Nephron progenitor cell (in vitro differentiated cells): ENCODE measurements at regions not wholly inside any gene's neighbourhood (a gene's known extent, or its start where the extent isn't known, plus 50 kb on each side); places are given as distances from the start of the nearest gene placed in this dataset.

Experiments used
- DNase-seq: peaks from one replicate; pipeline ENCODE4 v3.0.0; 2021
- H3K27ac Mint-ChIP-seq: 2 replicates; pipeline ENCODE4 v1.8.0; 2021; ENCODE audit warnings: mild to moderate bottlenecking, moderate library complexity, mixed read lengths
- H3K27me3 Mint-ChIP-seq: 2 replicates; pipeline ENCODE4 v1.8.0; 2021; ENCODE audit warnings: mild to moderate bottlenecking, low read depth, mixed read lengths; ENCODE audit not compliant: poor library complexity
- H3K36me3 Mint-ChIP-seq: 2 replicates; pipeline ENCODE4 v1.8.0; 2021; ENCODE audit warnings: low read depth, mixed read lengths
- H3K4me1 Mint-ChIP-seq: 2 replicates; pipeline ENCODE4 v1.8.0; 2021; ENCODE audit warnings: mixed read lengths
- H3K4me3 Mint-ChIP-seq: 2 replicates; pipeline ENCODE4 v1.8.0; 2021; ENCODE audit warnings: mild to moderate bottlenecking, moderate library complexity, mixed read lengths
- H3K9me3 Mint-ChIP-seq: 2 replicates; pipeline ENCODE4 v1.8.0; 2021; ENCODE audit warnings: mild to moderate bottlenecking, moderate library complexity, mixed read lengths
- TF ChIP-seq, protein P1 (sequence below): fragments of 200-600 bp; sonication (generic); IDR thresholded peaks from 2 replicates; pipeline ENCODE4 v1.5.0; 2021; ENCODE audit warnings: antibody characterized with exemption

DNA sequence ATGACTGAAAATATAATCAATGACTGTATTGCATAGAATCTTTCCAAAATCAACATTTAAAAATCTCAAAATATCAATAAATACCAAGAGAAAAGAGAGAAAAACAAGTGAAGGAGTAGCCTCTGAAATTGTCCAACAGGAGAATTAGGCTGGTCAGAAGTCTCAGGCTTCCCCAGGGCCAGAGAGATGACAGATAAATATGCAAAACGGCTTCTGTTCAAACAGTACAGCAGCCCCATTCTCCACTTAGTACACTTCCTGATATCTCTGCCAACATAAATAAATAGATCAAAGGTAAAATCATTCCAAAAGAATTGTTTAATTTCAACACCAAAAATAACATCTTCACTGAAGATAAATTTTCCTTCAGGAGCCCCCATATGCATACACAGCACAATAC is 204.7 kb upstream of the GABRA2 start:
- H3K4me1 Mint-ChIP-seq, result no peaks in the 10 kb centered on the region
- no peaks in the 10 kb centered on the region for H3K9me3 Mint-ChIP-seq
- H3K27me3 Mint-ChIP-seq, result no peaks in the 10 kb centered on the region
- TF ChIP-seq, protein P1, sequence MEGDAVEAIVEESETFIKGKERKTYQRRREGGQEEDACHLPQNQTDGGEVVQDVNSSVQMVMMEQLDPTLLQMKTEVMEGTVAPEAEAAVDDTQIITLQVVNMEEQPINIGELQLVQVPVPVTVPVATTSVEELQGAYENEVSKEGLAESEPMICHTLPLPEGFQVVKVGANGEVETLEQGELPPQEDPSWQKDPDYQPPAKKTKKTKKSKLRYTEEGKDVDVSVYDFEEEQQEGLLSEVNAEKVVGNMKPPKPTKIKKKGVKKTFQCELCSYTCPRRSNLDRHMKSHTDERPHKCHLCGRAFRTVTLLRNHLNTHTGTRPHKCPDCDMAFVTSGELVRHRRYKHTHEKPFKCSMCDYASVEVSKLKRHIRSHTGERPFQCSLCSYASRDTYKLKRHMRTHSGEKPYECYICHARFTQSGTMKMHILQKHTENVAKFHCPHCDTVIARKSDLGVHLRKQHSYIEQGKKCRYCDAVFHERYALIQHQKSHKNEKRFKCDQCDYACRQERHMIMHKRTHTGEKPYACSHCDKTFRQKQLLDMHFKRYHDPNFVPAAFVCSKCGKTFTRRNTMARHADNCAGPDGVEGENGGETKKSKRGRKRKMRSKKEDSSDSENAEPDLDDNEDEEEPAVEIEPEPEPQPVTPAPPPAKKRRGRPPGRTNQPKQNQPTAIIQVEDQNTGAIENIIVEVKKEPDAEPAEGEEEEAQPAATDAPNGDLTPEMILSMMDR, result no peak
- no peak overlapping the region for H3K27ac Mint-ChIP-seq
- H3K36me3 Mint-ChIP-seq, result no peaks in the 10 kb centered on the region
- H3K4me3 Mint-ChIP-seq, result no peak overlapping the region
- no peak for DNase-seq

DNA sequence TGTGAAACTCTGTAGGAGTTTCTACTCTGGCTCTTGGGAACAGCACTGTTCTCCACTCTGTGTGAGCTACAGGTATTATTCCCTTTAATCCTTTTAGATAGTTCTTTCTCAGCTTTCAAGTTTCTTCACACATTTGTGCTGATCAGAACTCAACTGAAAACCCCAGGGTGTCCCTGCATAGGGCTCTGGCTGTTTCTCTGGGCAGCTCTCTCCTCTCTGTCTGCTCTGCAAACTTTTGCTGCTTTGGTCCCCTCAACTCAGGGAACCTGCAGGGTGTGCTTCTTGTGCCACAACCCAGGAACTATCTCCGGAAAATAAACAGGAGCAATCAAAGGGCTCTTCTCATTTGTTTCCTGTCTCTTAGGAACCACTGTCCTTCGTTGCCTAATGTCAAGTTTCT is 196.6 kb upstream of the GABRA2 start:
- TF ChIP-seq, protein P1, result no peak
- no peak for DNase-seq
- Mint-ChIP-seq H3K4me3 (no peak overlapping the region), H3K27ac (no peak overlapping the region), H3K27me3 (no peaks in the 10 kb centered on the region), H3K4me1 (peaks cover 5% of the 10 kb centered on the region), H3K9me3 (no peaks in the 10 kb centered on the region), H3K36me3 (no peaks in the 10 kb centered on the region)

DNA sequence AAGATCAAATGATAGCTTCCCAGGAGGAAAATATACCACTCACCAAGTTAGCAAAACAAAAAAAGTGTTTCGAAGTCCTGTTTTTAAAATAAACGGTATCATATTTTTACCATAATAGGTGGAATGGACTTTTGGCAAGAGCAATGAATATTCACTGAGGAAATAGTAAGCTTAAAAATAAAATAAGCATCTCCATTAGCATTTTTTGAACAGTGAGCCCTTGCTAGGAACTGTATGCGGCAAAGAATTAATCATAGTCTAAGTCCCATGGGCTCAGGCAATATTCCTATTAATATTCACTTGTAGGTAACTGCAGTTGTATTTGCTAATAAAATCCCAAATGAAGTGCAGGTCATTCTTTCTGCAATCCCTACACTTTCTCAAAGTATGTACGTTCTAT is 191.7 kb upstream of the GABRA2 start:
- Mint-ChIP-seq H3K9me3 (no peaks in the 10 kb centered on the region), H3K4me1 (peaks cover 3% of the 10 kb centered on the region), H3K36me3 (no peaks in the 10 kb centered on the region), H3K27me3 (no peaks in the 10 kb centered on the region), H3K27ac (no peak overlapping the region), H3K4me3 (no peak overlapping the region)
- no peak for DNase-seq
- TF ChIP-seq, protein P1, result no peak

DNA sequence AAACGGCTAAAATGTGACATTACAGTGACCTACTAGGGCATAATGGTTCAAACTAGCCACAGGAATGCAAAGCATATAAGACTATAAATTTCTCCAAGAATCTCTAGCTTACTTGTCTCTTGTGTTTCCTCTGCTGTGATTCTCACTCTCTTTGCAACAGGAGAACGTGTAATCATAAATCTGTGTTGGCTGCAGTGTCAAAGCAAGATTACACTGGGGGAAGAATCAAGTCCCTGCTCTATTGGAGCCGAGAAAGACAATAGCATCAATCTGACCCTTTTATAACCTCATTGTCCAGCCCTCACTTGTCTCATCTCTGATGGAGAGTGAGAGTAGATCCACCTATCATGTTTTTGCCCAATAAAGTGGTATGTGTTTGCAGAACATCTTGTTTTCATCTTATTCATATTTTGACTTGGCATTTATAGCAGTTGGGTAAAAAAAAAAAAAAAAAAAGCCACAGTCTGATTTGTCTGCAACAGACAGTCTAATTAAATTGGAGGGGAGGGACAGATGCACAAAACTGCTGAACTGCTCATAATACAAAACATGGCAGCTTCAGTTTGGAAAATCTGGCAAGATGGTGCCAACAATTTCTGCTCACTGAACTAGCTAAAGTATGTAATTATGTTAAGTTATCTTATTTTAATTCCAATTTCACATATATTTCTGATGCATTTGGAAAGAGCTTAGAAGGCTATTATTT is 165.0 kb upstream of the GABRA2 start:
- peaks cover 2% of the 10 kb centered on the region for H3K27me3 Mint-ChIP-seq
- peaks cover 11% of the 10 kb centered on the region for H3K4me1 Mint-ChIP-seq
- peak; percentile 2 for DNase-seq
- TF ChIP-seq, protein P1, result no peak
- H3K9me3 Mint-ChIP-seq, result no peaks in the 10 kb centered on the region
- H3K27ac Mint-ChIP-seq, result peak overlapping the region; percentile 31
- no peaks in the 10 kb centered on the region for H3K36me3 Mint-ChIP-seq
- no peak overlapping the region for H3K4me3 Mint-ChIP-seq

DNA sequence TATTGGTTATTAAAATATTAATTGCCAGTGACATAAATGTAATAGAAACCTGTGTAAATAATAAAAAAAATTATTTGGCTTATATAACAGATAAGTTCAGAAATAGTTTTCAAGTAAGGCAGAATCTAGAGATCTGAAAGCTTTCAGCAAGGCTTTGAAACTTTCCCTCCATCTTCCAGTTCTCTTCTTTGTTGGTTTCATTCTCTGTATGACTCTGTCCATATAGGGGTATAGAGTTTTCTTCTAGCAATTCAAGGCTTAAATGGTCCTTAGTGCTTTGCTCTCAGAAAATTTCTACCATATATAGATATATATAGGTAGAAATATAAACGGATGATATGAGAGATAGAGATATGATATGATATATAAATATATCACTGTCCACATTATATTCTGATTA is 160.5 kb upstream of the GABRA2 start:
- Mint-ChIP-seq H3K4me3 (no peak overlapping the region), H3K36me3 (no peaks in the 10 kb centered on the region), H3K27ac (no peak overlapping the region), H3K4me1 (peaks cover 18% of the 10 kb centered on the region), H3K27me3 (peaks cover 2% of the 10 kb centered on the region), H3K9me3 (no peaks in the 10 kb centered on the region)
- DNase-seq, result no peak
- TF ChIP-seq, protein P1, result no peak

DNA sequence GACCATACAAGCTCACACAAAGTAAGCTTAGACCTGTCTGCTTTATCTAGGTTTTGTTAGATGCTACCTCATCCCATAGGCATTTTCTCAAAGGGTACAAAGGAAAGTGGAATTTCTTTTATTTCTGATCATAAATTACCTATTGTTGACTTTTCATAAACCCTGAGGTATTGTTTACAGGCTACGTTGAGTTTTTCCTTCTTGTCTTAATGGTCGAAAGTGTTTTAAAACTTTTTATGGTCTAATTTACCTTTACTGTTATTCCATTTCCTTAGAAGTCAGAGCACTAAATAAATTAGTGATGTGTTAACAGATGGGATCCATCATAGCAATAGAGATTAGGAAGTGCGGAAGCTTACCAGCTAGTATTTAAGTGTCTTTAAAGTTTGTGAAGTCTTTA is 159.2 kb upstream of the GABRA2 start:
- TF ChIP-seq, protein P1, result no peak
- H3K4me1 Mint-ChIP-seq, result peaks cover 7% of the 10 kb centered on the region
- H3K4me3 Mint-ChIP-seq, result no peak overlapping the region
- no peaks in the 10 kb centered on the region for H3K9me3 Mint-ChIP-seq
- peaks cover 2% of the 10 kb centered on the region for H3K27me3 Mint-ChIP-seq
- H3K36me3 Mint-ChIP-seq, result no peaks in the 10 kb centered on the region
- DNase-seq, result no peak
- no peak overlapping the region for H3K27ac Mint-ChIP-seq
